HepG2 (cell line): ENCODE measurements at regions not wholly inside any gene's neighbourhood (a gene's known extent, or its start where the extent isn't known, plus 50 kb on each side); places are given as distances from the start of the nearest gene placed in this dataset.

Source experiments
- ATAC-seq: fragments of 200-7000 bp; cut with Tn5 transposase; 3 replicates; pipeline ENCODE4 v1.9.1; 2020; ENCODE audit warnings: mild to moderate bottlenecking, moderate library complexity
- BruUV-seq: library from RNA; stranded (reverse); fragments of 400-500 nt; replicated peaks from 2 replicates; lab custom pipeline; 2021; lab: Mats Ljungman, UMichigan
- CTCF ChIA-PET: fragments of 300-600 bp; formaldehyde crosslinking; extraction: SDS; loops from one replicate; lab custom pipeline; 2021; ENCODE audit warnings: low total read pairs, inconsistent platforms, low intra/inter-chr PET ratio; lab: Yijun Ruan, JAX
- POLR2A ChIA-PET: fragments of 350-600 bp; sonication (Branson Sonifier 250); formaldehyde crosslinking; loops from one replicate; lab custom pipeline; 2020; ENCODE audit warnings: antibody characterized with exemption, inconsistent platforms; lab: Yijun Ruan, JAX
- DNase-seq: peaks from one replicate; pipeline ENCODE4 v3.0.0-alpha.2; 2015; ENCODE audit warnings: low spot score
- FAIRE-seq: peaks from 3 replicates; lab custom pipeline; 2011; peaks lifted over from hg19 to GRCh38; lab: Jason Lieb, UNC
- H2AFZ ChIP-seq: one replicate; pipeline ENCODE4 v1.6.1; 2011; ENCODE audit warnings: low read length, inconsistent platforms
- H3K27ac ChIP-seq: fragments of 300-600 bp; 3 replicates; pipeline ENCODE4 v1.8.0; 2011; ENCODE audit warnings: mixed run types, mild to moderate bottlenecking, mixed read lengths, low read length, inconsistent platforms; ENCODE audit not compliant: insufficient read depth; ENCODE audit errors: extremely low read length
- H3K27me3 ChIP-seq, 2 experiments: fragments of 200-600 bp in 1 of 2; 2 replicates in 1 of 2; 3 replicates in 1 of 2; pipeline versions ENCODE4 v1.6.0 to v1.8.0; 2011; ENCODE audit warnings: low read length in 2 of 2, mild to moderate bottlenecking in 2 of 2, moderate library complexity in 2 of 2, inconsistent platforms in 1 of 2; ENCODE audit not compliant: insufficient read depth in 2 of 2, control insufficient read depth in 1 of 2
- H3K36me3 ChIP-seq, 2 experiments: fragments of 200-600 bp in 1 of 2; replicated peaks in 1 of 2; 2 replicates in 1 of 2; 3 replicates in 1 of 2; pipeline versions ENCODE4 v1.5.1 to v1.8.0; 2011; ENCODE audit warnings: low read length in 2 of 2, inconsistent platforms in 1 of 2; ENCODE audit not compliant: insufficient read depth in 2 of 2, control insufficient read depth in 1 of 2
- H3K4me1 ChIP-seq: 2 replicates; pipeline ENCODE4 v1.5.1; 2012; ENCODE audit warnings: low read length, inconsistent platforms; ENCODE audit not compliant: insufficient read depth
- H3K4me2 ChIP-seq: 2 replicates; pipeline ENCODE4 v1.6.0; 2011; ENCODE audit warnings: low read depth, low read length, inconsistent platforms
- H3K4me3 ChIP-seq, 3 experiments: fragments of 200-600 bp in 1 of 3; sonication (generic), shearing (Covaris generic) in 1 of 3; replicated peaks in 1 of 3; 2 replicates each; pipeline ENCODE4 v1.5.1; 2011 to 2016; ENCODE audit warnings: low read length in 3 of 3, inconsistent platforms in 2 of 3, low read depth in 2 of 3, mild to moderate bottlenecking in 2 of 3, control low read depth in 1 of 3, mixed read lengths in 1 of 3; ENCODE audit not compliant: insufficient read depth in 1 of 3
- H3K79me2 ChIP-seq: one replicate; pipeline ENCODE4 v1.6.1; 2011; ENCODE audit warnings: low read length, inconsistent platforms; ENCODE audit not compliant: insufficient read depth
- H3K9ac ChIP-seq: 2 replicates; pipeline ENCODE4 v1.6.0; 2011; ENCODE audit warnings: mild to moderate bottlenecking, low read depth, low read length, inconsistent platforms; ENCODE audit not compliant: insufficient read depth
- H3K9me3 ChIP-seq: 2 replicates; pipeline ENCODE4 v1.5.1; 2012; ENCODE audit warnings: mild to moderate bottlenecking, low read length
- H4K20me1 ChIP-seq: 2 replicates; pipeline ENCODE4 v1.6.0; 2011; ENCODE audit warnings: inconsistent platforms, mild to moderate bottlenecking, low read length, moderate library complexity; ENCODE audit not compliant: insufficient read depth
- EEA1 ChIP-seq: sonication (generic); formaldehyde crosslinking; IDR thresholded peaks from 2 replicates; pipeline ENCODE4 v1.5.1; 2020; ENCODE audit warnings: mild to moderate bottlenecking, missing genetic modification reagents, borderline replicate concordance
- GMEB1 ChIP-seq: sonication (generic); formaldehyde crosslinking; IDR thresholded peaks from 2 replicates; pipeline ENCODE4 v1.5.1; 2020; ENCODE audit warnings: missing genetic modification reagents, mild to moderate bottlenecking, borderline replicate concordance
- HDAC1 ChIP-seq: sonication (generic); formaldehyde crosslinking; IDR thresholded peaks from 2 replicates; pipeline ENCODE4 v1.5.1; 2020; ENCODE audit warnings: mild to moderate bottlenecking, missing genetic modification reagents
- SOX6 ChIP-seq, 2 experiments: fragments of 450-650 bp in 1 of 2; sonication (generic) in 1 of 2; formaldehyde crosslinking in 1 of 2; IDR thresholded peaks; 2 replicates each; pipeline versions ENCODE4 v1.4.0 to v1.6.1; 2017 to 2020; ENCODE audit warnings: antibody characterized with exemption in 1 of 2, mild to moderate bottlenecking in 1 of 2, missing genetic modification reagents in 1 of 2
- TFDP1 ChIP-seq: IDR thresholded peaks from 2 replicates; pipeline ENCODE4 v1.6.1; 2016; ENCODE audit warnings: missing compliant biosample characterization, missing genetic modification reagents, borderline replicate concordance
- ZBTB21 ChIP-seq: sonication (generic); formaldehyde crosslinking; IDR thresholded peaks from 2 replicates; pipeline ENCODE4 v1.4.0; 2020; ENCODE audit warnings: missing genetic modification reagents
- ZNF556 ChIP-seq: sonication (generic); formaldehyde crosslinking; IDR thresholded peaks from 2 replicates; pipeline ENCODE4 v1.4.0; 2020; ENCODE audit warnings: mild to moderate bottlenecking, missing genetic modification reagents, borderline replicate concordance
- ZZZ3 ChIP-seq: sonication (generic); formaldehyde crosslinking; IDR thresholded peaks from 2 replicates; pipeline ENCODE4 v1.4.0; 2020; ENCODE audit warnings: missing genetic modification reagents, mild to moderate bottlenecking, borderline replicate concordance
- WGBS: methylation state at CpG from one replicate; pipeline ENCODE4 v1.1.6; 2017; ENCODE audit warnings: low lambda C conversion rate; 5-methylcytosine and 5-hydroxymethylcytosine counted together
- in situ Hi-C: cut with HindIII; loops from 2 replicates; pipeline ENCODE4 v1.10.0; 2017; ENCODE audit warnings: low pct_unique_long_range_greater_than_20kb; ENCODE audit not compliant: extremely low pct_ligation_motif_present
- intact Hi-C: fragments of 100-400 bp; cut with micrococcal nuclease; formaldehyde crosslinking; loops from one replicate; pipeline ENCODE4 v1.10.0; 2022; ENCODE audit not compliant: unreplicated experiment

DNA sequence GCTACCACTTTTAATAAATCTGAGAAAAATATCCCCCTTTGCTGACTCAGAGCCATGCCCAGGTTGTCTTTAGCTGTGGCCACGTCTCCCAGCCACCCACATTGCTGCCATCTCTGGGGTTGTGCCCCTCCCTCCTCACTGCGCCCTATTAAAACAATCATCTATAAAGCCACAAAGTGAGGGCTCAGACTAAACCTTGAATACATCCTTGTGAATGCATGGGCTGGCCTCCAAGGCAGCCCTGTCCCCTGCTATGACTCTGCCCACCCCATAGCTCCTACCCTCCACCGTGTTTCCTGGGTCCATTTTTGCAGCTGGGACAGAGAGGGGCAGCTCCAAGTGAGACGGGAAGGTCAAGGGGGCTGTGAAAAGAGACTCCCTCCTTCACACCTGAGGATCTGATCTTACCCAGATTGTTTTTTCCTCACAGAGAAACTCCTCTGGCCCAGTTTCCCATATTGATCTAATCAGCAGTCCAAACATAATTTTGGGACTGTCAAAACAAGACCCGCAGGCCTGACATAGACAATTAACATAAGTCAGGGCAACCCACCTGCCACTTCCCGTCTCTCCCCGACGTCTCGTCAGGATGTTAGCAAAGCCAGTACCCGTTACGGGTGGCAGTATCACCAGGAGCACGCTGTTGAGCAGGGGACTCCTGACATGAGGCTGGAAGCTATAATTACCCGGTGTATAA is 199.0 kb downstream of the KATNAL1 start:
- peak overlapping the region in 1 of 3 experiments; percentile 1; a peak in 1 of 6 replicates for H3K4me3 ChIP-seq
- DNase-seq (no peak), FAIRE-seq (no peak), ATAC-seq (no peak; the same call in 1 of the 3 replicates)
- H3K27me3 ChIP-seq: peaks cover 0 to 17% of the 10 kb centered on the region in 2 experiments; a peak in 2 of 5 replicates
- WGBS: 14% methylated on average over 13 of the region's 13 CpGs
- ChIA-PET CTCF (no interaction called here), POLR2A (no interaction called here)
- intact Hi-C loops: no loop called here
- H3K27ac ChIP-seq: no peak overlapping the region
- H2AFZ ChIP-seq: no peak overlapping the region
- no TSS peak for BruUV-seq
- peak overlapping the region; percentile 63 for H3K4me2 ChIP-seq
- no peaks in the 10 kb centered on the region for H3K79me2 ChIP-seq
- peaks cover 28% of the 10 kb centered on the region for H3K4me1 ChIP-seq
- TF ChIP-seq SOX6 (IDR thresholded peaks at IDR 0.05) (no peak), SOX6 (CRISPR knock-in tag; IDR thresholded peaks at IDR 0.05) (no peak), ZNF556 (CRISPR knock-in tag) (no peak), ZBTB21 (no peak), ZZZ3 (CRISPR knock-in tag) (no peak), GMEB1 (no peak), EEA1 (CRISPR knock-in tag) (no peak), HDAC1 (no peak), TFDP1 (CRISPR knock-in tag) (no peak)
- no peaks in the 10 kb centered on the region for H3K9me3 ChIP-seq
- in situ Hi-C loops: no loop called here
- H4K20me1 ChIP-seq: no peaks in the 10 kb centered on the region
- H3K36me3 ChIP-seq: no peaks in the 10 kb centered on the region
- no peak overlapping the region for H3K9ac ChIP-seq
